GM10266 (cell line): ENCODE measurements at regions not wholly inside any gene's neighbourhood (a gene's known extent, or its start where the extent isn't known, plus 50 kb on each side); places are given as distances from the start of the nearest gene placed in this dataset.
A peak's percentile ranks its signal among the peaks of the same experiment; 100 is the strongest.

ENCODE experiments used
- DNase-seq: peaks from one replicate; pipeline ENCODE4 v3.0.0; 2012; ENCODE audit errors: extremely low spot score
- TF ChIP-seq, protein P1 (sequence below): IDR thresholded peaks from 2 replicates; pipeline ENCODE4 v1.5.1; 2012; ENCODE audit warnings: mild to moderate bottlenecking, low read depth; ENCODE audit not compliant: control insufficient read depth, insufficient read depth; ENCODE audit errors: missing control alignments

DNA sequence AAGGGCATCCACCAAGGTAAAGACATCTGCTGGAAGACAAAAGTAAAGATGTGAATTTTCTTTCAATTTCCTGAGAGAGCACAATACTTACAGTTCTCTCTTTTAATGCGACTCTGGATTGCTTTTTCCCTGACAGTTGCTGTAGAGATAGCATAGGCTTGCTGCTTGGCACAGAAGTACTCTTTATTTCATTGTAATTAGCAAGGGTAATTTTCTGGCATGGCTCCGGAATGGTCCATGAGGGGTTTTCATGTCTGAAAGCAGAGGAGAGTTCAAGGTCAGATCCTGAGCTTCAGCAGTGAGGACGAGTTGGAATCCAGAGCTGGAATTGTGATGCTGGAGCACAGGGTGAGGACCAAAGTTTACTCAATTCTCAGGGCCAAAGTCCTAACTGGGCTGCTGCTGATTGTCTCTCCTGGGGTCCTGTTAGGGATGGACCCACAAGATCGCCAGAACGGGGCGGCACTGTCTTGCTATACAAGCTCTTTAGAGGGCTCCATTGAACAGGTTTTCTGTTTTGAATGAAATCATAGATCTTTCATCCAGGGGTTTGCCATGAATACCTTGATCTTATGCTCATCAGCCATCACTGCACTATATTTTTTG, 190.0 kb upstream of the MKI67 start:
- DNase-seq = no peak
- TF ChIP-seq, protein P1, sequence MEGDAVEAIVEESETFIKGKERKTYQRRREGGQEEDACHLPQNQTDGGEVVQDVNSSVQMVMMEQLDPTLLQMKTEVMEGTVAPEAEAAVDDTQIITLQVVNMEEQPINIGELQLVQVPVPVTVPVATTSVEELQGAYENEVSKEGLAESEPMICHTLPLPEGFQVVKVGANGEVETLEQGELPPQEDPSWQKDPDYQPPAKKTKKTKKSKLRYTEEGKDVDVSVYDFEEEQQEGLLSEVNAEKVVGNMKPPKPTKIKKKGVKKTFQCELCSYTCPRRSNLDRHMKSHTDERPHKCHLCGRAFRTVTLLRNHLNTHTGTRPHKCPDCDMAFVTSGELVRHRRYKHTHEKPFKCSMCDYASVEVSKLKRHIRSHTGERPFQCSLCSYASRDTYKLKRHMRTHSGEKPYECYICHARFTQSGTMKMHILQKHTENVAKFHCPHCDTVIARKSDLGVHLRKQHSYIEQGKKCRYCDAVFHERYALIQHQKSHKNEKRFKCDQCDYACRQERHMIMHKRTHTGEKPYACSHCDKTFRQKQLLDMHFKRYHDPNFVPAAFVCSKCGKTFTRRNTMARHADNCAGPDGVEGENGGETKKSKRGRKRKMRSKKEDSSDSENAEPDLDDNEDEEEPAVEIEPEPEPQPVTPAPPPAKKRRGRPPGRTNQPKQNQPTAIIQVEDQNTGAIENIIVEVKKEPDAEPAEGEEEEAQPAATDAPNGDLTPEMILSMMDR = no peak

DNA sequence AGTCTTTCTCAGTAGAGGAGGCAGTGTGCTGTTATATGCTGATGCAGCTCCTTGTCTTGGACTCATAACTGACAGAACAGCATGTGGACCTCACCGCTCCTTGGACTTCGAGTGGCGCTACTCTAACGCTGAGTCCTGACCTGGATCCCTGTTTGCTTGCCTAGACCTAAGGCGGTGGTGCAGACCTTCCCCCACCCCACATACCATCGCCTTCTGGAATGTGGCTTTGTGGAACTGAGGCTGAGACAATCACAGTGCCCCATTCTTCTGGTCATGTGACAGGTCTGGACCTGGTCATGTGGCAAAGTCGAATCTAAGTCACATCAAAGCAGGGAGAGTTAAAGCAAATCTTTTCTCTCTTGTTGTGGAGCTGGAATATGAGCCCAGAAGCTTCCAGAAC, 190.7 kb upstream of the MKI67 start:
- TF ChIP-seq, protein P1 = no peak
- DNase-seq = no peak

DNA sequence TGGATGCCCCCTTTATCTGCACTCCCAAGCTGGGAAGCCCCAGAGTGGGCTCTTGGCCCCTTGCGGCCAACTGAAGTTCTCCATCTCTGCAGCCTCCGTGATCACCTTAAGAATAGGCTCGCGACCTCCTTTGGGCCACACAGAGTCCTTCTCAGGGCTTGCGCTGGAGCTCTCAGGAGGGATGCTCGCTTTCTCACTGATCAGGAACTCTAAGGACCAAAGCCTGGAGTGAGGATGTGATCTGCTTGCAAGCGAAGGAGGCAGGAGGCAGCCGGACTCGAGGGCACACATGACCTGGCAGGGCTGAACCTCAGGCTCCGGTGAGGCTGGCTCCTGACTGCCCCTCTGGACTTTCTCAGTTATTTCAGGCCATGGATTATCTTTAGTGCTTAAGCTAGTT, 192.1 kb upstream of the MKI67 start:
- DNase-seq = no peak
- TF ChIP-seq, protein P1 = no peak

DNA sequence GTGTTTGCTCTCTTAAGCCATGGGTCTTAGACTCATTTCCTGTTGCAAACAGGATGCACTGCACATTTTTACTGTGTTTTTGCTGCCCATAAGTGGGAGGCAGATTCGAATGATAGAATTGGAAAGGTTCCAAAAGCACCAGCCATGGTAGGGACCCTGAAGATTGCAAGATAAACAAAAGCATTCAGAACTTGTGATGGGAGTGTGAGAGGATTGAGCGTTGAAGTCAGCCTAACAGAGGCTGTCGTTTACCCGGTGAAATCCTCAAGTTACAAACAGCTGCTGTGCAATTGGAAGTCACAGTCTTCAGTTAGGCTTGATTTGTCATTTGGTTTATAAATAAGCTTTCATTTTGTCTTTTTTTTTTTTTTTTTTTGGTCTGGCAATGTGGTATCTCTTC, 192.7 kb upstream of the MKI67 start:
- TF ChIP-seq, protein P1 = no peak
- no peak for DNase-seq

DNA sequence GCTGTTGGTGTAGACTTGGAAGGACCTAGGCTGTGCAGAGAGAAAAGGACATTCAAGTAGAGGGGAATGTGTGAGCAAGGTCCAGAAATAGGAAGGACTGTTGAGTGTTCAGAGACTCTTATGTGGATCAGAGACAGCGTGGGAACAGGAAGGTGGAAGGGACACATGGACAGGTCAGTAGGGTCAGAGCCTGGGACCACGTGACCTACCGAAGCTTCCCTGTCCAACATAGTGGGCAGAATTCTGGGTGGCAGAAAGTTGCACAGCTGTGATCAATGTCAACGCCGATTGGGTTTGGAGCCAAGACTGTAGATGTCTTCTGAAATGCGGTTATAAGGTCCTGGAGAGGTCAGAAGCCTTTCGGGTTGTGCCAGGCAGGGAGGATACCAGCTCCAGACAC, 195.9 kb upstream of the MKI67 start:
- TF ChIP-seq, protein P1 = no peak
- DNase-seq = no peak

DNA sequence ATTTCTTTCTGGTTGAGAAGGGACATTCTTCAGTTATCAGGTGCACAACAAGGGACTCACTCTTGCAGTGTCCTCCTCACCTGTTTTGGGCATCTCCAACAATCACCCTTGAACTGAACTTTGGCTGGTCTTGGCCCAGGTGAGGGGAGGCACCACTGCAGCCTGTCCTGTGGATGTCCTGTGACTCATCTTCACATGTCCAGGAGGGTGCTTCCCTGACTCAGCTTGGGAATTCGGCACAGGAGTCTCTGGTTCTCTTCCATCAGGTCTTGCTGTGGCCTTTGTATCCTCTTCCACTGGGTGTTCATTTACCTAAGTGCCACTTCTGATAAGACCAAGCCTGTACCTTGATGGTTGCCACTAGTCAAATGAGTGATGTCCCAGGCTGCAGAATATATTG, 196.7 kb upstream of the MKI67 start:
- TF ChIP-seq, protein P1 = no peak
- DNase-seq = no peak

DNA sequence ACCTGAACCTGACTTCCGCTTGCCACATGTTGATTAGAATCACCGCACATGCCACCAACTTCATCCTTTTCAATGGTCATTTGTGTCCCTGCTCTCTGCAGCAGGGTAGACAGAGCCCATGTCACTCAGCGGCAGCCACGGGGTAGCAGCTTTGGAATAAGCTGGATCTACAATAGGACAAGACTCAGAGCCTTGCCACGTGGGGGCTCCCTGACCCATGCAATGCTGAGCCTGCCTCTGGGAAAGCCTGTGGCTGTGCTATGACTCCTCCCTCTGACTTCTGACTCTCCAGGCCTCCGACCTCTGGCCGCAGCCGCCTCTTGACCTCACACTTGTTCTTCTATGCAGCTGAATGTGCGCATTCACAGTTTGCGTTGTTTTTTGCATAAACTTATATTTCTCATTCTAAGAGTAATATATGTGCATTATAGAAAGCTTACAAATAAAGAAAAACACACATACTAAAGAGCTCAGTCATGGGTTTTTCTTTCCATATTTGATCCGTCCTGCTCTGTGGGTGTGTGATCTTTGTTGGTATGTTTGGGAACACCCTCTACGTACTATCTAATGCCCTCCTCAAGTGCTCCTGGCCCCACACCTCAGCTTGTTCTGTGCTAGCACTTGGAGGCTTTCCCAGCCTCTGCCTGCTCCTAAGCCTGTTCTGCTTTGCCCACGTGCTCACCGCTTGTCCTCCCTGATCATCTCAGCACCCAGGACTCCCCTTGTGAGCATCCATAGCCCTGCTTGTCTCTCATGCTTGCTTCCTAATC, 198.0 kb upstream of the MKI67 start:
- TF ChIP-seq, protein P1 = peak; percentile 33
- DNase-seq = no peak
